ENCODE measurements at regions not wholly inside any gene's neighbourhood (a gene's known extent, or its start where the extent isn't known, plus 50 kb on each side); places are given as distances from the start of the nearest gene placed in this dataset.
A peak's percentile ranks its signal among the peaks of the same experiment; 100 is the strongest.

GRCh38 chr5:141778683-141779082 is 96.7 kb upstream of the ARAP3 start:
- Histone ChIP-seq H3K27ac (no peak overlapping the region), H3K4me1 (no peaks in the 10 kb centered on the region), H3K36me3 (no peaks in the 10 kb centered on the region), H3K27me3 (replicated peaks in 1 of 7) (peaks cover 0 to 16% (median 0%) of the 10 kb centered on the region in 7 donors), H3K4me3 (no peak overlapping the region), H3K9me3 (no peaks in the 10 kb centered on the region)
- WGBS, 5 donors: 74 to 85% (median 82%) methylated on average over 4 of the region's 4 CpGs
- TF ChIP-seq POLR2AphosphoS5 (IDR thresholded peaks at IDR 0.05): no peak
- TF ChIP-seq, protein P1, sequence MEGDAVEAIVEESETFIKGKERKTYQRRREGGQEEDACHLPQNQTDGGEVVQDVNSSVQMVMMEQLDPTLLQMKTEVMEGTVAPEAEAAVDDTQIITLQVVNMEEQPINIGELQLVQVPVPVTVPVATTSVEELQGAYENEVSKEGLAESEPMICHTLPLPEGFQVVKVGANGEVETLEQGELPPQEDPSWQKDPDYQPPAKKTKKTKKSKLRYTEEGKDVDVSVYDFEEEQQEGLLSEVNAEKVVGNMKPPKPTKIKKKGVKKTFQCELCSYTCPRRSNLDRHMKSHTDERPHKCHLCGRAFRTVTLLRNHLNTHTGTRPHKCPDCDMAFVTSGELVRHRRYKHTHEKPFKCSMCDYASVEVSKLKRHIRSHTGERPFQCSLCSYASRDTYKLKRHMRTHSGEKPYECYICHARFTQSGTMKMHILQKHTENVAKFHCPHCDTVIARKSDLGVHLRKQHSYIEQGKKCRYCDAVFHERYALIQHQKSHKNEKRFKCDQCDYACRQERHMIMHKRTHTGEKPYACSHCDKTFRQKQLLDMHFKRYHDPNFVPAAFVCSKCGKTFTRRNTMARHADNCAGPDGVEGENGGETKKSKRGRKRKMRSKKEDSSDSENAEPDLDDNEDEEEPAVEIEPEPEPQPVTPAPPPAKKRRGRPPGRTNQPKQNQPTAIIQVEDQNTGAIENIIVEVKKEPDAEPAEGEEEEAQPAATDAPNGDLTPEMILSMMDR (IDR thresholded peaks at IDR 0.05 in 8 of 11, conservative IDR thresholded peaks at IDR 0.05 in 3 of 11): no peak
- TF ChIP-seq POLR2A (IDR thresholded peaks at IDR 0.05): no peak
- no peak for DNase-seq
- intact Hi-C loops (cut with DNase I; ENCODE audit: low total_unique reads): no loop called here

DNA sequence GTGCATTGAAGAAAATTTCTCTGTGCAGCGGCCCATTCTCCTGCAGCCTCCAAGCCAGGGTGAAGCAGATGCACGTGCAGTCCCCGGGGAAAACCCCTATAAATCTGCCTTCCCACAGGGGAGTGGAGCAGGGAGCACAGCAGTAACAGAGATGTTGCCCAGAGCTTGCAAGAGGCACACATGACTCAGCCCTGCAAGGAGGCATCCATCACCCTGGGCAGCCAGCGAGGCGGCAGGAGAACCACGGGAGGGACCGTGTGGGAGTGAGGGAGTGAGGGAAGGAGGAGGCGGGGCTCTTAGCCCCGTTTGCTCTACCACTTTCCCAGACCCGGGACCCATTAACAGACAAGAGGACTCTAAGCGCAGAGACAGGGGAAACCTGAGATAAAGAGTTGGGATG is 96.2 kb upstream of the ARAP3 start:
- DNase-seq: no peak
- WGBS, 5 donors: 49 to 62% (median 54%) methylated on average over 11 of the region's 11 CpGs
- H3K4me3 ChIP-seq: no peak overlapping the region
- no peak overlapping the region for H3K27ac ChIP-seq
- TF ChIP-seq POLR2AphosphoS5 (IDR thresholded peaks at IDR 0.05): peak in 1 of 3 donors; percentile 53
- TF ChIP-seq, protein P1 (IDR thresholded peaks at IDR 0.05 in 8 of 11, conservative IDR thresholded peaks at IDR 0.05 in 3 of 11): no peak
- TF ChIP-seq POLR2A (IDR thresholded peaks at IDR 0.05): no peak
- H3K36me3 ChIP-seq: no peaks in the 10 kb centered on the region
- intact Hi-C loops (cut with DNase I; ENCODE audit: low total_unique reads): no loop called here
- H3K4me1 ChIP-seq: no peaks in the 10 kb centered on the region
- H3K9me3 ChIP-seq: no peaks in the 10 kb centered on the region
- peaks cover 0 to 11% (median 0%) of the 10 kb centered on the region in 7 donors for H3K27me3 ChIP-seq (replicated peaks in 1 of 7)

GRCh38 chr5:141777711-141778110 is 95.7 kb upstream of the ARAP3 start:
- TF ChIP-seq, protein P1 (IDR thresholded peaks at IDR 0.05 in 8 of 11, conservative IDR thresholded peaks at IDR 0.05 in 3 of 11): no peak
- TF ChIP-seq POLR2AphosphoS5 (IDR thresholded peaks at IDR 0.05): no peak
- 56 to 87% (median 81%) methylated on average over 2 of the region's 2 CpGs for WGBS, 5 donors
- intact Hi-C loops (cut with DNase I; ENCODE audit: low total_unique reads): no loop called here
- H3K36me3 ChIP-seq: no peaks in the 10 kb centered on the region
- no peak overlapping the region for H3K27ac ChIP-seq
- DNase-seq: no peak
- H3K4me3 ChIP-seq: no peak overlapping the region
- H3K27me3 ChIP-seq (replicated peaks in 1 of 7): peaks cover 0 to 8% (median 0%) of the 10 kb centered on the region in 7 donors
- no peaks in the 10 kb centered on the region for H3K9me3 ChIP-seq
- no peaks in the 10 kb centered on the region for H3K4me1 ChIP-seq

DNA sequence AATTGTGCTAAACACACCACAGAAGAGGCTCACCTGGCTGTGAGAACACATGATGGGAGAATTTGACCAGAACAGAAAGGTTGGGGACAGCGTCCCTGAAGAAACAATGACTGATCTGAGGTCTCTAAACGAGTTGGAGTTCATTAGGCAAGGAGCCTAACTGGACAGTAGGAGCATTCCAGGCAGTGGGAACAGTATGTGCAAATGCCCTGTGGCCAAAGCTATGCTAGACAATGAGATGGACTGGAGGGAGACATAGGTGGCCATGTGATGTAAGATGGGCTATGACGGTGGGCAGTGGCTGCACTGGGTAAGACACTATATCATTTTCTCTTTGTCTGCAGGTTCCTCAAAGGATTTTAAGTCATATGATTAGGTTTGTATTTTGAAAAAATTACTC is 95.1 kb upstream of the ARAP3 start:
- 70 to 83% (median 71%) methylated on average over 3 of the region's 3 CpGs for WGBS, 5 donors
- H3K4me1 ChIP-seq: no peaks in the 10 kb centered on the region
- intact Hi-C loops (cut with DNase I; ENCODE audit: low total_unique reads): no loop called here
- H3K27ac ChIP-seq: no peak overlapping the region
- TF ChIP-seq POLR2AphosphoS5 (IDR thresholded peaks at IDR 0.05) (no peak), POLR2A (IDR thresholded peaks at IDR 0.05) (no peak)
- TF ChIP-seq, protein P1 (IDR thresholded peaks at IDR 0.05 in 8 of 11, conservative IDR thresholded peaks at IDR 0.05 in 3 of 11): no peak
- H3K36me3 ChIP-seq: no peaks in the 10 kb centered on the region
- no peaks in the 10 kb centered on the region for H3K9me3 ChIP-seq
- peaks cover 0 to 8% (median 0%) of the 10 kb centered on the region in 7 donors for H3K27me3 ChIP-seq (replicated peaks in 1 of 7)
- no peak for DNase-seq
- H3K4me3 ChIP-seq: no peak overlapping the region
